ENCODE measurements at regions not wholly inside any gene's neighbourhood (a gene's known extent, or its start where the extent isn't known, plus 50 kb on each side); places are given as distances from the start of the nearest gene placed in this dataset.

GRCh38 chr4:184269879-184270430, 52.3 kb upstream of the ENPP6 start:
- H3K4me3 ChIP-seq = no peak overlapping the region
- ATAC-seq = no peak
- ChIA-PET CTCF (interaction anchor here (1.4 to 1.7 kb wide), 2 partner anchors 10 to 267 kb away, joined by 3 to 4 read pairs; no protein-coding TSS in a partner anchor), POLR2A (no interaction called here)
- no peak overlapping the region for H3K4me2 ChIP-seq
- no peak for FAIRE-seq
- H3K4me1 ChIP-seq = peaks cover 20% of the 10 kb centered on the region
- DNase-seq (ENCODE audit: low read depth in 1 of 2, low spot score in 1 of 2) = no peak
- TF ChIP-seq, protein P1, sequence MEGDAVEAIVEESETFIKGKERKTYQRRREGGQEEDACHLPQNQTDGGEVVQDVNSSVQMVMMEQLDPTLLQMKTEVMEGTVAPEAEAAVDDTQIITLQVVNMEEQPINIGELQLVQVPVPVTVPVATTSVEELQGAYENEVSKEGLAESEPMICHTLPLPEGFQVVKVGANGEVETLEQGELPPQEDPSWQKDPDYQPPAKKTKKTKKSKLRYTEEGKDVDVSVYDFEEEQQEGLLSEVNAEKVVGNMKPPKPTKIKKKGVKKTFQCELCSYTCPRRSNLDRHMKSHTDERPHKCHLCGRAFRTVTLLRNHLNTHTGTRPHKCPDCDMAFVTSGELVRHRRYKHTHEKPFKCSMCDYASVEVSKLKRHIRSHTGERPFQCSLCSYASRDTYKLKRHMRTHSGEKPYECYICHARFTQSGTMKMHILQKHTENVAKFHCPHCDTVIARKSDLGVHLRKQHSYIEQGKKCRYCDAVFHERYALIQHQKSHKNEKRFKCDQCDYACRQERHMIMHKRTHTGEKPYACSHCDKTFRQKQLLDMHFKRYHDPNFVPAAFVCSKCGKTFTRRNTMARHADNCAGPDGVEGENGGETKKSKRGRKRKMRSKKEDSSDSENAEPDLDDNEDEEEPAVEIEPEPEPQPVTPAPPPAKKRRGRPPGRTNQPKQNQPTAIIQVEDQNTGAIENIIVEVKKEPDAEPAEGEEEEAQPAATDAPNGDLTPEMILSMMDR (IDR thresholded peaks at IDR 0.05) = no peak
- no peak for TF ChIP-seq RNF2 (IDR thresholded peaks at IDR 0.05; ENCODE audit: borderline replicate concordance, low read depth)
- TF ChIP-seq HOXA7 (CRISPR knock-in tag; IDR thresholded peaks at IDR 0.05) = no peak
- no peak for TF ChIP-seq EHMT2 (IDR thresholded peaks at IDR 0.05; ENCODE audit: low read depth)
- TF ChIP-seq RARB (CRISPR knock-in tag; IDR thresholded peaks at IDR 0.05) = no peak
- no peak for TF ChIP-seq BCL3 (IDR thresholded peaks at IDR 0.05)
- TF ChIP-seq FOSL2 (IDR thresholded peaks at IDR 0.05) = no peak
- TF ChIP-seq FOSL2 (CRISPR knock-in tag; IDR thresholded peaks at IDR 0.05) = no peak
- 0 out of 6 replicates have a peak overlapping the region, but pooled peaks of 1 of the 2 experiments have one; percentile 31 for H3K27ac ChIP-seq
- H3K9me3 ChIP-seq = no peaks in the 10 kb centered on the region
- WGBS (ENCODE audit: missing lambda C conversion rate) = 60% methylated on average over 5 of the region's 5 CpGs

DNA sequence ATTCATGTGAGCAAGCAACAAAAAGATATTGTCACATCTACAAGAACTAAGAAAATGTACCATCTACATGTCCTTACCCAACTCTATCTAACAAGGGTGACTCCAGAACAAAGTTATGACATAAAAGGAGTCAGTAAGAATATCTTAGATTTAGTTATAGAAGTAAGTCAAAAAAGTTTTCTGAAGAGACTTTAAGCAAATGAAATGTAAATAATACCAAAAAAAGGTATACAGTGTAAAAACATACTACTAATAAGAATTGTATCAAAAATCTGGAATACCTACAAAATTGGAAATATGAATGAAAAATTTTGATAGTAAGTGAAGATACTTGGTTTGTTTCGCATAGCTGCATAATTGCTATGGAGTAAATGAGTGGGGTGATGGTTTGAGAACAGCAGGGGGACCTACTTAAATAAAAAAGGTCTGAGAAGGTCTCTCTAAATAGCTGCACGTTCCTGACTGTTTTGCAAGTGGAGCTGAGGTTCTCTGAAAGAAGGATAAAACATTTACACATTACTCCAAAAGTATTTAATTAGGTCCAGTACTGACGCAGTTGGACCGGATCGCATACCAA, 51.0 kb upstream of the ENPP6 start:
- Histone ChIP-seq H3K4me1 (peaks cover 21% of the 10 kb centered on the region), H3K4me2 (peak overlapping the region; percentile 67), H3K4me3 (peak overlapping the region; percentile 50), H3K9me3 (no peaks in the 10 kb centered on the region), H3K27ac (peak overlapping the region; percentile 74 to 91)
- DNase-seq (ENCODE audit: low read depth in 1 of 2, low spot score in 1 of 2) (peak in 1 of 2 experiments; percentile 17), FAIRE-seq (no peak), ATAC-seq (no peak)
- WGBS (ENCODE audit: missing lambda C conversion rate) = 82% methylated on average over 5 of the region's 5 CpGs
- ChIA-PET POLR2A (interaction anchor here (0.9 to 1.8 kb wide), 3 partner anchors 115 to 269 kb away, joined by 3 to 9 read pairs (median 3); partner anchors contain the start of gene IRF2), CTCF (interaction anchor here (1.1 kb wide), 1 partner anchor 379 kb away, joined by 3 read pairs; no protein-coding TSS in a partner anchor)
- TF ChIP-seq TFCP2L1 (CRISPR knock-in tag; IDR thresholded peaks at IDR 0.05) = no peak
- no peak for TF ChIP-seq FOSL2 (IDR thresholded peaks at IDR 0.05)
- TF ChIP-seq FOSL2 (CRISPR knock-in tag; IDR thresholded peaks at IDR 0.05) = no peak
- TF ChIP-seq PBX3 (IDR thresholded peaks at IDR 0.05) = no peak
- no peak for TF ChIP-seq JUNB (IDR thresholded peaks at IDR 0.05)
- no peak for TF ChIP-seq GATA3 (IDR thresholded peaks at IDR 0.05; ENCODE audit: borderline replicate concordance)
- no peak for TF ChIP-seq FOXS1 (CRISPR knock-in tag; IDR thresholded peaks at IDR 0.05)

GRCh38 chr4:184267673-184268583, 50.3 kb upstream of the ENPP6 start:
- Histone ChIP-seq H3K27ac (peak overlapping the region; percentile 74 to 91), H3K4me3 (peak overlapping the region; percentile 50), H3K4me1 (peaks cover 21% of the 10 kb centered on the region), H3K4me2 (peak overlapping the region; percentile 67), H3K9me3 (no peaks in the 10 kb centered on the region)
- FAIRE-seq (no peak), ATAC-seq (peak; percentile 35 to 61; a peak in 3 of 6 replicates), DNase-seq (ENCODE audit: low read depth in 1 of 2, low spot score in 1 of 2) (peak; percentile 37 to 58)
- CTCF ChIA-PET = interaction anchor here (1.1 to 5.8 kb wide), 3 partner anchors 268 to 380 kb away, joined by 3 to 57 read pairs (median 3); no protein-coding TSS in a partner anchor
- 0 out of 2 replicates have a peak, but pooled peaks have one; percentile 52 for TF ChIP-seq NFE2L2 (conservative IDR thresholded peaks at IDR 0.05; ENCODE audit: low read length)
- no peak for TF ChIP-seq NR3C1 (IDR thresholded peaks at IDR 0.05)
- TF ChIP-seq TFCP2L1 (CRISPR knock-in tag; IDR thresholded peaks at IDR 0.05) = no peak
- TF ChIP-seq FOSL2 (IDR thresholded peaks at IDR 0.05) = 0 out of 2 replicates have a peak, but pooled peaks have one; percentile 20
- TF ChIP-seq FOSL2 (CRISPR knock-in tag; IDR thresholded peaks at IDR 0.05) = peak; percentile 87
- TF ChIP-seq MAFK (IDR thresholded peaks at IDR 0.05; ENCODE audit: partially characterized antibody) = peak; percentile 80
- TF ChIP-seq JUN (IDR thresholded peaks at IDR 0.05) = no peak
- peak; percentile 17; the same call in 1 of the 2 replicates for TF ChIP-seq MAX (IDR thresholded peaks at IDR 0.05)
- POLR2A ChIA-PET = interaction anchor here (0.9 to 1.8 kb wide), 3 partner anchors 115 to 270 kb away, joined by 3 to 9 read pairs (median 3); partner anchors contain the start of gene IRF2
- WGBS (ENCODE audit: missing lambda C conversion rate) = 9% methylated on average over 23 of the region's 23 CpGs

All from A549 (cell line).